Suppressor macrophage treated with lipopolysaccharide for 4 hours (primary cell): ENCODE measurements at regions not wholly inside any gene's neighbourhood (a gene's known extent, or its start where the extent isn't known, plus 50 kb on each side); places are given as distances from the start of the nearest gene placed in this dataset.
A peak's percentile ranks its signal among the peaks of the same experiment; 100 is the strongest.

ENCODE experiments used
- DNase-seq: peaks from one replicate; pipeline ENCODE4 v3.0.0-alpha.2; 2020

DNA sequence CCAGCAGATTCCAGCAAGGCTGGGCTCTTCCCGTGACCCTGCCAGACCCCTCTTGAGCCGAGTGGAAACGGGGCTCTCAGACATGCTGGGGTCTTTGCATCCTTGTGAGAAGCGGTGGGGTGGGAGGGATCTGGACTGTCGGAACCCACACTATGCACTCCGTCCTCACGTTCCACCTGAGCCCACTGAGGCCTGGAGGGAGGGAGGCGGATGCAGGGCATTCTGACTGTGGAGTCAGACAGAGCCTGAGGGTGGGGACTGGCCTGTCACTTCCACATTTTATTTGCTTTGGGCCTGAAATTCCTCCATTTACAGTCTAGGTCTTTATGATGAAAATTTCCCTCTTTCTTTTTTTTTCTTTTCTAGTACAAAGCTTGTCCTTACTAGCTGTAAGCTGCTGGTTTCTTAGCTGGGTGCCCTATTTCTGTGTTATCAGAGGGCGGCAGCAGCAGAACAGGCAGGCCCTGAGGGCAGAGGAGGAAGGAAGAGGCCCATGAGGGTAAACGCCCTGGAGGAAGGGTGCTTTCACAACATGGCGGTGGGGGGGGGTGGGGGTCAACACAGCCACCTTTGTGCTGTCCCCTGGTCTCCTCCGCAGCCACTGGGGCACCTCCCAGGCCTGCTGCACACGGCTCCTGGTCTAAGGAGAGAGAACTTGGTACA, 373.5 kb upstream of the MYT1L start:
- no peak for DNase-seq

- peak; percentile 49 for DNase-seq
Measured at GRCh38 chr2:2703762-2704427, 372.8 kb upstream of the MYT1L start.

GRCh38 chr2:2703172-2703571, 372.1 kb upstream of the MYT1L start:
- DNase-seq, result no peak

DNA sequence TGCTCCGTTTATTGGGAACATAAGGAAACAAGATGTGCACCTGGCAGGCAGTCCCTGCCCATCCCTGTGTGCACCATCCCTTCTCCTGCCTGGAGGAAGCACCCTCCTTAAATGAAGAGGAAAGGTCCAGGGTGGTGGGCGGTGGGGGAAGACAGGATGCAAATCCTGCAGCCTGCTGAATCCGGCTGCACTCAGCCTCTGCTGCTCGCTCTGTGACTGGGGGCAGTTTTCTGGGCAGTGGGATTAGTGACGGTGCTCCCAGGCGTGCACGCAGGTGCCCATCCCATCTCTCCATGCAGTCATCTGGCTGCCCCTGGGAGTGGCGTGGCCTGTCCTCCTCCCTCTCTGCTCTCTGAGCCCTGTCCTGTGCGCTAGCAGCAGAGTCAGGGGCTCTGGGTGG, 371.3 kb upstream of the MYT1L start:
- DNase-seq, result no peak

GRCh38 chr2:2701813-2702212, 370.7 kb upstream of the MYT1L start:
- no peak for DNase-seq

DNA sequence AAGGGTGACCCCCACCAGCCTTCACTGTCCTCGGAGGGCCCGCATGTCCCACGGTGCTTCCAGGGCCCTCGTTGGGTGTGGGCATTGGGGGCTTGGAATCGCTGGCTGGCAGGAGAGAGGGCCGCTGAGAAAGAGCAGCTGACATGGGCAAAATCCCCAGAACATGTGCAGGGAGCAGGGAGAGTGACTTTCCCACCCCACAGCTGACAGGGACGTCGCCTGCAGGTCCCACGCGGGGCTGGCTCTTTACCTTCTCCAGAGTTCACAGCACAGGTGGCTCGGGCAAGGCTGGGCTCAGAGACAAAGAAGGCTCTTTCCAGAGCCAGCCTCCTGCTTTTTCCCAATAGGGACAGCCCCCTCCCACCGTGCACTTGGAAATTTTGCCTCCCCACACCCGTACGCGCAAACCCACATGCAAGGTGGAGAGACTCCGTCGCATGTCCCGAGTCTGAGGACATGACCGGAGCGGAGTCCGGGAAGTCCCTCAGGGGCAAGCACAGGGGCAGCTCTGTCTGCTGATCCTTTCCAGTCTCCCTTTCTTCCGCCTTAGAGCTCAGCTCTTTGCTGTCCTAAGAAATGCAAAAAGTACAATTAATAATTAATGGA, 370.2 kb upstream of the MYT1L start:
- no peak for DNase-seq

DNA sequence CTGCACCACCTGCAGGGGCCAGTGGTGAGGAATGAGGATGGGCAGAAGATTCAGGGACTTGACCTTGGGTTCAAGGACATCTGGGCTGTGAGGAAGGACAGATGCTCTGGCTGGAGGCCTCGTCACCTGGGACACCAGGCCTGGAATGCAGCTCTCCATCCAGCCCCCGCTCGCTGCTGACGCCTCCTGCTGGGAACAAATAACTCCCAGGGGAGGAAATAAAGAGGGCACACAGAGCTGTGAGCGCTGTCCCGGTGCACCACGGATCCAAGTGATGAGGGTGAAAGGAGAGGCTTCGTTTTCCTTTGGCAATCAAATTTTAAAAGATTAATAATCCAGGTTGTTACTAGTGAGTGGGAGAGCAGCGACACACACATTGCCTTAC, 368.0 kb upstream of the MYT1L start:
- DNase-seq, result no peak

GRCh38 chr2:2698182-2699120, 367.4 kb upstream of the MYT1L start:
- DNase-seq, result no peak

DNA sequence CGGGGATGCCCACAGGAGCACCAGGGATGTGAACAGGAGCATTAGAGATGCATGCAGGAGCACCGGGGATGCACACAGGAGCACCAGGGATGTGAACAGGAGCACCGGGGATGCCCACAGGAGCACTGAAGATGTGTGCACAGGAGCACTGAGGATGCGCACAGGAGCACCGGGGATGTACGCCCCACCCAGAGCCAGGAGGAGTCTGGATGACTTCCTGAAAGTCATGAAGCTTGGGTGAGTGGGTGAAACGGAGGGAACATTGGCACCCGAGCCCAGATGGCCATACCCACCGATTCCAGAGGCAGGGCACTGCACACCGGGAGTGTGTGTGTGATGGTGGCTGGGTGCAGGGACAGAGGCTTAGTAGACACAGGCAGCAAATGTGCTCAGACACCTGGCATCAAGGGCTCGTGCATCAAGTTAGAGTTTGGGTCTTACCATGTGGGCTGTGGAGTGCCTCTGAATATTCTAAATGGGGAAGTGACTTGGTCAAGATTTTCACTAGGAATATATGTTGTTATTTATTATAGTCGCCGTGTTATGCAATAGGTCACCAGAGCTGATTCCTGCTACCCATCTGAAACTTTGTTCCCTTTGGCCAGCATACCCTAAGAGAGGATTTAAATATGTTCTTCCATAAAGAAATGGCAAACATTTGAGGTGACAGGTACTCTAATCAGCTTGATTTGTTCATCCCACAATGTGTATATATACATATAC, 365.8 kb upstream of the MYT1L start:
- DNase-seq, result peak; percentile 32

- no peak for DNase-seq
Measured at GRCh38 chr2:2696325-2696724, 365.2 kb upstream of the MYT1L start.

DNA sequence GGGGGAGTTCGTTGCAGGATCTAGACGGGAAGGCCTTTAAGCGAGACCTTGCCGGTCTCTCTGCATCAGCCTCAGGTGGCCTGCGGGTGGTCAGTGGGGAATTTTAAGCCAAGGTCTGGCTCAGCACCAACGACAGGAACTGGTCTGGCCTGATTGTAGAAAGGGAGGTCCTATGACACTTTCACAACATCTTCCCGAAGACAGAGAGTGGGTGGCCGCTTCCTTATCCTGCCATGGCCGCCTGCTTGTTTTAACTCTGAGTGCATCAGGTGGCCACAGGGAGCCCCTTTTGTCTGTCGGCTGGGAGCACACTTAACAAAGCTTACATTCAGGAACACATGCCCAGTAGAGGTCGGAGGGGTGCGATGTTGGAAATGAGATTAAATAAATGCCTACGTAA, 363.7 kb upstream of the MYT1L start:
- peak; percentile 58 for DNase-seq

DNA sequence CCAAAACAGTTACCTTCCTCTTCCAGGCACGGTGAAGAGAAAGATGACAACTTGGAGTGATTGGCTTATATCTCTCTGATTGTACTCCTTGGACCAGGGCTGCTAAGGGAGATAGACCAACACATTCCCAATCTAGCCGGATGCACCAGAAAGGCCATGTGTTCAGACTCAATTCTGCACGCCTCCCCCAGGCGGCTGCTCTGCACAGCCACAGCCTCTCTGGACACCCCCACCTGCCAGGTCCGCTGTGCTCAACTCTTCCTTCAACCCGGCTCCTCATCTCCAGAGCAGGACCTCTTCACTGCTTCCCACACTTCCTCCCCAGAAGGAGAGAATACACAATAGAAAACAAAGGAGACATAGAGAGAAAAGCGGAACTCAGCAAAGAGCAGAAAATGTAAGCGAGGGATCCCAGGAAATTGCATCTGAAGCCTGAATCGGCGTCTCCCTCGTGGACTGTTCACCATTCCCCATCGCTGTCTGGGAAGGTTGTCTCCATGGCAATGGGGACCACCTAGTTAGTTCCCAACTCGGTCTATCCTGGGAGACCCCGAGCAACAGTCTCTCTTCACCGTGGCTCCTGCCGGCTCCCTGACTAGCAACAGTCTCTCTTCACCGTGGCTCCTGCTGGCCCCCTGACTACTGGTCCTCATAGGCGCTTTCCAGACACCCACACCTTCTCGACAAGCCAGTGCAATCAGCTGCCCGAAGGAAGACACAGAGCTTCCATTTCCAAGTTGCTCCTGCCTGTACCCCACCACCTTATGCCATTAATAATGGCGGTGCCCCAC, 361.7 kb upstream of the MYT1L start:
- DNase-seq, result no peak

GRCh38 chr2:2691419-2691818, 360.3 kb upstream of the MYT1L start:
- no peak for DNase-seq

GRCh38 chr2:2690985-2691384, 359.9 kb upstream of the MYT1L start:
- DNase-seq, result no peak

DNA sequence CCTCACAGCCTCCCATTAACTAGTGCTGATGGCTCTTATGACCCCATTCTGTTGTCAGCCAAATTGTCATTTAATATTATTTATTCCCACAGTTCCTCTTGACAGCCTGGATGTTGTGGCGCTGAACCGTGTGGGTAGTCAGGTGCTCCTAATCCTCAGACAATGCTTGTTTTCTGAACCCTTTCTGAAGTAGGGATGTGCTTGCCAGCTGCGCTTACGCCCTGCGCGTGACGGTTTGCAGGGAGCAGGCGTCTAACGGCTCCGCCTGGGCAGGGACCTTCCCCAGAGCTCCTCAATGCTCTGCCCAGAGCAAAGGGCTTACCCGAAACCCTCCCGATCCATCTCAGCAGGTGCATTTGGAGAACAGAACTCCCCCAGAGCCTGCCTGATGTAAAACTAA, 358.2 kb upstream of the MYT1L start:
- no peak for DNase-seq

- DNase-seq, result no peak
Measured at GRCh38 chr2:2688254-2688653, 357.2 kb upstream of the MYT1L start.

DNA sequence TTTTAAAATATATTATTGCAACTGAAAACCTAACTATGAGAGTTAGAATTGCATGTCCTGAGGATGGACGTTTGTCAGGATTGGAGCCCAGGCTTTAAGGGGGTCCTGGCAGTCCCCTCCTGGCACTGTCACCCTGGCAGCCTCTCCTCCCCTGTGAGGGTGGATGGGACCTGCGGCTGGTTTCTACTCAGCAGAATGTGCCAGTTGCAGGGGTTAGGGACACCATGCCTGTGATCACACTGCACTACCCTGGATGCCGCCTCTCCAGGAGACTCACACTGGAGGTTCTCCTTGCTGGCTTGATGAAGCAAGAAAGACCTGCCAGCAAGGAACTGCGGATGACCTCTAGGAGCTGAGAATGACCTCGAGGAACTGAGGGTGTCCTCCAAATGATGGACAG, 356.7 kb upstream of the MYT1L start:
- no peak for DNase-seq

DNA sequence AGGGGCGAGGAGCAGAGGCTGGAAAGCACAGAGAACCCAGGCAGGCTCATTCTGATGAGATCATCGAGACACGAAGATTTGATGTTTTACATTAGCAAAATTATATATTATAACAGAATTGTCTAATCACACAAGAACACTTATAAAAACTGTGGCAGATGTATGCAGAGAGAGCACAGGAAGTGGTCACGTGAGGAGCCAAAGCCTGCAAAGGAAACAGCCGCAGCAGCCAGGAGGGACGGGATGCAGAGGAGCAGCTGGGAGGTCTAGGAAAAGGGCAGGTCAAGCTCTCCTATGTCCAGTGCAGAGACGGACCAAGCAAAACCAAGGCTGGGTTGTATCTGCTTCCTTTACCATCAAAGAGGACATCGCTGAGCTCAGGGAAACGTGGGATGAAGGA, 355.1 kb upstream of the MYT1L start:
- no peak for DNase-seq

DNA sequence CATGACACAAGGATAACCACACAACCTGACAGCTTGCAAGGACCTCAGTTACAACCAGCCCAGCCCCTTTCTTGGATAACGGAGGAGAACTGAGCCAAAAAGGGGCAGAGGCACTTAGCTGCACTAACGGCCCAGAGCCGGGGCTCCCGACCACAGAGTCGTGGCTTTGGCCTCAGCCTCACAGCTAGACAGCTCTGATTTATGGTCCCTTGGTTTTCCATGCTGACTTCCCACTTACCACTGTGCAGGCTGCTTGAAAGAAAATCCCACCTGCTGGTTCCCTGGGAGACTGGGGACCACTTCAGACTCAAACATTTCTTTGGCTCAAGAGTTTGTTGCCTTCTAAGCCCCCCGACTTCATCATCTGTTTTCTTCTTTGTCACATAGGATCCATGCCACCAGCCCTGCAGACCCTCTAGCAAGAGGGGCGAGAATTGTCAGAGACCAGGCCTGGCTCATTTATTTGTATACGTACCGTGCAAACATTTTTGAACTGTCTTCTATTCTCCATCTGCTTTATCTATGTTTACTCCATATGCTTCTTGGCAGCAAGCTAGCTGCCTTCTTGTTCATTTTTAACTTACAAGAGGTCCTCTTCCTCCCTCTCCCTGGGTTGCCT, 352.6 kb upstream of the MYT1L start:
- no peak for DNase-seq

GRCh38 chr2:2682700-2683342, 351.7 kb upstream of the MYT1L start:
- no peak for DNase-seq

DNA sequence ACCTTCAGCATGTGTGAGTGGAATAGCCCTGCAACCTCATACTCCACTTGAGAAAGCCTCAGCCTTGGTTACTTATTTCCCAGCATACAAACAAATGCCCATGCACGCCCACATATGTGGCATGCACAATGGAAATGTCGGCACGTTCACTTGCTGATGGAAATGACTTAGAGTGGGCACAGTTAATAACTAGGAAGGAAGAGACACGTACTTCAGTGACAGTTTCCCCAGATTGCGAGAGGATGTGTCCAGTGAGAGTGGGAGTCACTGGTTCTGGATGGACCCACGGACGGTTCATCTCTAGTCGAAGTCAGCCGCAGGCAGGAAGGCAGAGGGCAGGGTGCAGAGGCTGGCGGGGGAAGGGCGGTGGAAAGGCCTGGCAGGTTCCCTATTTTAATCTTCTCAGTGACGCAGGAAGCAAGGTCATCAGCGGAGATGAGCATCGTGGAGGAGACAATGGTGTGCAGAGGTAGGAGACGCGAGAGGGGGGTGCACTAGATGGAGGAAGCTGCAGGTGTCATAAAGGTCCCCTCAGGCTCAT, 350.7 kb upstream of the MYT1L start:
- DNase-seq, result peak; percentile 72
